A673 (cell line): ENCODE measurements at regions not wholly inside any gene's neighbourhood (a gene's known extent, or its start where the extent isn't known, plus 50 kb on each side); places are given as distances from the start of the nearest gene placed in this dataset.

Experiments
- BruUV-seq: library from RNA; stranded (reverse); fragments of 400-500 nt; replicated peaks from 2 replicates; lab custom pipeline; 2021; lab: Mats Ljungman, UMichigan
- CTCF ChIA-PET: fragments of 300-600 bp; sonication (Branson Sonifier 250); formaldehyde crosslinking; loops from one replicate; lab custom pipeline; 2022; ENCODE audit warnings: antibody characterized with exemption; lab: Charles Lee
- POLR2A ChIA-PET: fragments of 300-600 bp; sonication (Branson Sonifier 250); formaldehyde crosslinking; loops from one replicate; lab custom pipeline; 2022; ENCODE audit warnings: antibody characterized with exemption; ENCODE audit not compliant: low non-redundant PET; lab: Charles Lee
- DNase-seq: peaks from one replicate; pipeline ENCODE4 v3.0.0-alpha.2; 2015; ENCODE audit warnings: low spot score
- H3K27ac ChIP-seq: fragments of 200-600 bp; sonication (generic); 2 replicates; pipeline ENCODE4 v1.5.1; 2016; ENCODE audit warnings: mixed run types, low read depth, mild to moderate bottlenecking, mixed read lengths, antibody characterized with exemption, low read length; ENCODE audit not compliant: poor library complexity, severe bottlenecking
- H3K27me3 ChIP-seq: fragments of 200-600 bp; sonication (generic); replicated peaks from 2 replicates; pipeline ENCODE4 v1.6.1; 2017; ENCODE audit warnings: mixed run types, low read depth, mild to moderate bottlenecking, mixed read lengths, antibody characterized with exemption, low read length; ENCODE audit not compliant: insufficient read depth, poor library complexity
- H3K36me3 ChIP-seq: fragments of 200-600 bp; sonication (generic); 2 replicates; pipeline ENCODE4 v1.6.1; 2016; ENCODE audit warnings: mixed run types, mild to moderate bottlenecking, mixed read lengths, antibody characterized with exemption, low read length; ENCODE audit not compliant: insufficient read depth, poor library complexity, severe bottlenecking
- H3K4me1 ChIP-seq: fragments of 200-600 bp; sonication (generic); 2 replicates; pipeline ENCODE4 v1.6.1; 2017; ENCODE audit warnings: mixed run types, mild to moderate bottlenecking, mixed read lengths, antibody characterized with exemption, low read length; ENCODE audit not compliant: insufficient read depth, poor library complexity, severe bottlenecking
- H3K4me3 ChIP-seq: fragments of 200-600 bp; sonication (generic); 2 replicates; pipeline ENCODE4 v1.5.1; 2016; ENCODE audit warnings: low read depth, mixed run types, mild to moderate bottlenecking, mixed read lengths, low read length; ENCODE audit not compliant: poor library complexity, severe bottlenecking
- H3K9me3 ChIP-seq: fragments of 200-600 bp; sonication (generic); 2 replicates; pipeline ENCODE4 v1.6.1; 2016; ENCODE audit warnings: mixed run types, low read depth, mild to moderate bottlenecking, mixed read lengths, antibody characterized with exemption, low read length; ENCODE audit not compliant: poor library complexity, severe bottlenecking
- EZH2 ChIP-seq: fragments of 200-600 bp; sonication (generic); IDR thresholded peaks from 2 replicates; pipeline ENCODE4 v1.6.1; 2017; ENCODE audit warnings: borderline replicate concordance, low read depth, mild to moderate bottlenecking, mixed read lengths, antibody characterized with exemption, low read length; ENCODE audit not compliant: poor library complexity, severe bottlenecking
- intact Hi-C: fragments of 100-400 bp; cut with micrococcal nuclease; formaldehyde crosslinking; loops from one replicate; pipeline ENCODE4 v1.10.0; 2022; ENCODE audit not compliant: unreplicated experiment
- TF ChIP-seq, protein P1 (sequence below): fragments of 300-800, 200-600 bp; sonication (generic); conservative IDR thresholded peaks from 2 replicates; pipeline ENCODE4 v1.5.1; 2017; ENCODE audit warnings: low read depth, mild to moderate bottlenecking, antibody characterized with exemption, low read length, moderate library complexity, mixed read lengths

DNA sequence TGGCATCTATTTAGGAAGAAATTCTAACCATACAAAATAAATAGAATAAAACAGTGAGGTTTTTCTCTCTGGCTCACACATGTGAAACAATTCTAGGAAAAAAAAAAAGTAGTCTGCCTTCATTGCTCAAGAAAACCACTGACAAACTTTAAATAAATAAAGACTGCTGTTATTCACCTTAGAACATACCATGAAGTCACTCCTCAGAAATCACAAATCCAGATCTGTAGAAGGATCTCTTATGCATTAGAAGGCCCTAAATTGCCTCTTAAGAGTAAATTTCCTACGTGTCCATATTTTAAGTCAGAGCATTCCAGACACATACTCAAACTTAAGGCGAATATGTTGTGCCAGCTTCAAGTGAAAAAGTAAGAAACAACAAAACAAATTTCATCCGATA is 217.3 kb downstream of the ZIC4 start:
- Histone ChIP-seq H3K9me3 (no peaks in the 10 kb centered on the region), H3K36me3 (no peaks in the 10 kb centered on the region), H3K27ac (no peak overlapping the region), H3K4me1 (no peaks in the 10 kb centered on the region), H3K27me3 (no peaks in the 10 kb centered on the region), H3K4me3 (no peak overlapping the region)
- DNase-seq: no peak
- ChIA-PET CTCF (no interaction called here), POLR2A (no interaction called here)
- BruUV-seq: no TSS peak
- no peak for TF ChIP-seq EZH2
- intact Hi-C loops: no loop called here

DNA sequence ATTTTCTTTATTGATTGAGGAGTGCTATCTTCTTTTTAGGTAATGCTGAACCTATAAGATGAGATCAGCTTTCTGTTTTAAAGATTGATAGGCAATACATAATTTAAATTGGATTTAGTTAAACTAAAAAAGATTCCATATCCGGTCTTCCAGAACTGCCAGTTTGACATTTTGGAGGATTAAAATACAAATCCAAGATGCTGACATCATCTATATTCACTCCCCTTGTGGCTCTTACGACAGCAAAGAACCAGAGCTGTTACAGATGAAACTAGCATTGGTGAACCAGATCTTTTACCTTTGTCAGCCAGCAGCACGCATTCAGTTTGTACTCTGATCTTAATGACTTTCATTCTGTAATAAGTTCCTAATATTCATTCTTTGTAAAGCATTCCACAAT is 218.7 kb downstream of the ZIC4 start:
- no peaks in the 10 kb centered on the region for H3K9me3 ChIP-seq
- no peak for DNase-seq
- no peaks in the 10 kb centered on the region for H3K27me3 ChIP-seq
- CTCF ChIA-PET: interaction anchor here (0.6 kb wide), 1 partner anchor 220 kb away, joined by 4 read pairs; no protein-coding TSS in a partner anchor
- no peaks in the 10 kb centered on the region for H3K4me1 ChIP-seq
- no peak for TF ChIP-seq EZH2
- TF ChIP-seq, protein P1, sequence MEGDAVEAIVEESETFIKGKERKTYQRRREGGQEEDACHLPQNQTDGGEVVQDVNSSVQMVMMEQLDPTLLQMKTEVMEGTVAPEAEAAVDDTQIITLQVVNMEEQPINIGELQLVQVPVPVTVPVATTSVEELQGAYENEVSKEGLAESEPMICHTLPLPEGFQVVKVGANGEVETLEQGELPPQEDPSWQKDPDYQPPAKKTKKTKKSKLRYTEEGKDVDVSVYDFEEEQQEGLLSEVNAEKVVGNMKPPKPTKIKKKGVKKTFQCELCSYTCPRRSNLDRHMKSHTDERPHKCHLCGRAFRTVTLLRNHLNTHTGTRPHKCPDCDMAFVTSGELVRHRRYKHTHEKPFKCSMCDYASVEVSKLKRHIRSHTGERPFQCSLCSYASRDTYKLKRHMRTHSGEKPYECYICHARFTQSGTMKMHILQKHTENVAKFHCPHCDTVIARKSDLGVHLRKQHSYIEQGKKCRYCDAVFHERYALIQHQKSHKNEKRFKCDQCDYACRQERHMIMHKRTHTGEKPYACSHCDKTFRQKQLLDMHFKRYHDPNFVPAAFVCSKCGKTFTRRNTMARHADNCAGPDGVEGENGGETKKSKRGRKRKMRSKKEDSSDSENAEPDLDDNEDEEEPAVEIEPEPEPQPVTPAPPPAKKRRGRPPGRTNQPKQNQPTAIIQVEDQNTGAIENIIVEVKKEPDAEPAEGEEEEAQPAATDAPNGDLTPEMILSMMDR: no peak
- intact Hi-C loops: no loop called here
- no peaks in the 10 kb centered on the region for H3K36me3 ChIP-seq
- no peak overlapping the region for H3K4me3 ChIP-seq
- H3K27ac ChIP-seq: no peak overlapping the region
- POLR2A ChIA-PET: no interaction called here
- BruUV-seq: no TSS peak

DNA sequence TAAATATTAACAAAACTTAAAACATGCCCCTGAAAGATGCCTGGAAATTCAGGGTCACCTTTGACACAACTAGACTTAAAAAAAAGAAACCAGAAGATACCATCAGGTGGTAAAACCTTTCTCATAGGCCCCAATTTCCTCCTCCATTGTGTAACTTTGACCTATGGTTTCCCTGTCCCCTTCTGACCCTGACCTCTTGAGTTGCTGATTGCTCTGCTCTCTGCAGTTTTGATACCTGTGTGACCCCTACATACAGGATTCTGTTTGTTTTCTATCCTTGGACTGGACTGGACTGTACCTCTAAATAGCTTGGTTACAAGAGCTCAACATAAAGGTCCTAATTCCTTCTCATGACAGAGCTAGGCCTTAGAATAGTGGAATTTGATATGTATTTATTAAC is 220.6 kb downstream of the ZIC4 start:
- Histone ChIP-seq H3K27ac (no peak overlapping the region), H3K9me3 (no peaks in the 10 kb centered on the region), H3K36me3 (no peaks in the 10 kb centered on the region), H3K4me1 (no peaks in the 10 kb centered on the region), H3K4me3 (no peak overlapping the region), H3K27me3 (no peaks in the 10 kb centered on the region)
- ChIA-PET CTCF (no interaction called here), POLR2A (no interaction called here)
- TF ChIP-seq EZH2: no peak
- TF ChIP-seq, protein P1: no peak
- no TSS peak for BruUV-seq
- DNase-seq: no peak
- intact Hi-C loops: no loop called here

DNA sequence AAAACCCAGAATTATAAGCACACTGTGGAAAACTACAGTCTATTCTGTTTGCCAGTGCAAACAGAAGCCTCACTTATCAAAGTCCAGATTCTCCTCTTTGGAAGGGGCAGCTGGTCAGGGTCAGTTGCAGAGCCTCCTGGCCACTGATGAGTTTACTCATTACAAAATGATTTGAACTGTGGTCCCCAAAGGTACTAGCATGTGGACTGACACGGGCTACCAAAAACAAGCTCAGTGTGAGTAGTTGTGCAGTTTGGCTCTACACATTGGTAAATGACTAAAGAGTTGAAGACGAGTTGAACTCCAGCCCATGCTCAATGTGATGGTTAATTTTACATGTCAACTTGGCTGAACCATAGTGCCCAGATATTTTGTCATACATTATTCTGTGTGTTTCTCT is 221.5 kb downstream of the ZIC4 start:
- Histone ChIP-seq H3K4me1 (no peaks in the 10 kb centered on the region), H3K36me3 (no peaks in the 10 kb centered on the region), H3K9me3 (no peaks in the 10 kb centered on the region), H3K4me3 (no peak overlapping the region), H3K27ac (no peak overlapping the region), H3K27me3 (no peaks in the 10 kb centered on the region)
- DNase-seq: no peak
- TF ChIP-seq EZH2: no peak
- TF ChIP-seq, protein P1: no peak
- POLR2A ChIA-PET: no interaction called here
- CTCF ChIA-PET: no interaction called here
- no TSS peak for BruUV-seq
- intact Hi-C loops: no loop called here
